ENCODE measurements at regions not wholly inside any gene's neighbourhood (a gene's known extent, or its start where the extent isn't known, plus 50 kb on each side); places are given as distances from the start of the nearest gene placed in this dataset.
"Not testable (repeated sequence)": the region's sequence is repeated elsewhere in the genome, so short reads cannot be mapped to it uniquely, and the experiment has no call there.

DNA sequence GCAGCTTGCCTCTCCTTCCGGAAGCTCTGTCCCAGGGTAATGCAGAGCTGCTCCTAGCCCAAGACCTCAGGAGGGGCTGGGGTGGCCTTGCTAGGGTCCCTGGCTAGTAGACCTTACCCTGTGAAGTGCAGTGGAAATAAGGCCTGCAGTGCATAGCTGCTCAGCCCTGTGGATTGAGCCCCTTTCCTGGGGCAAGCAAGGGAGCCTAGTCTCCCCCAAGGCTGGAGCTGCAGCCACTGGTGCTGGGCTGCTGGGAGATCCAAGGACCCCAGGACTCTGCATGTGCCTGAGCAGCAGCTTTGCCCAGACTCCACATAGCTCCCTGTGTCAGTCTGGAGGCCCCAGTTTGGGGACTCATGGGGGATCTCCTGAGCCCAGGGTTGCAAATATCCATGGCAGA lies 57.9 kb downstream of the FANCF start:
- DNase-seq (ENCODE audit: low spot score), result no peak

DNA sequence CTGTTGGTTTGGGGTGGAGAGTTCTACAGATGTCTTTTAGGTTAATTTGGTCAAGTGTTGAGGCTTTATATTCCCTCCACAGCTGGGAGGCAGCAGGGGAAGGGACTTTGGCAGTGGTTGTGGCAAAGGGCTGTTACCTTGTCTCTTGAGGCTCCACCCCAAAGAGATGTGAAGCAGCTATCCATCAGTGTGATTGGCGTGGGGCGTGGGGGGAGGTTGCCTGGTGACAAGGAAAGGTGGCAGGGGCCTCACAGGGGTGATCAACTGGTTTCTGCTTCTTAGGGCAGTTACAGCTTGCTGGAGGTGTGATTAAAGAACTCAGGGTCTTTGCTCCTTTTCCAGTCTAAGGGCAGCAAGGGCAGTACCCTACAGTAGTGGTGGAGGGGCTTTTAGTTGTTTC lies 59.3 kb downstream of the FANCF start:
- no peak for DNase-seq (ENCODE audit: low spot score)

DNA sequence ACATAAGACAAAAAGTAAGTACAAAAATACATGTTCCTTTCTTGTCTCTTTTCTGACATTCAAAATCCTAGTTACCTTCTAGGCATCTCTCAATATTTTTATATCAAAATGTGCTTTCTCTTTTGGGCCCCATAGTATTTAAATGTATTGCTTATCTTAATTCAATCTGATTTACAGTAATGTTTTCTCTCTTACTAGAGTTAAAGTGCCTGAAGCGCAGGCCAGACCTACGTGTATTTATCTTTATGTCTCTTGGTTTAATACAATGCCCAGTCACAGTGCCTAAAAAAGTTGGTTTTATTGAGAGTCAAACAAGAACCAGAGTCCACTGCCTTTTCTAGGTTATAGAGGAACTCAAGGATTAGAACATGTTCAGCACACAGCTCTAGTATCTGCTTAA lies 64.3 kb downstream of the FANCF start:
- no peak for DNase-seq (ENCODE audit: low spot score)

DNA sequence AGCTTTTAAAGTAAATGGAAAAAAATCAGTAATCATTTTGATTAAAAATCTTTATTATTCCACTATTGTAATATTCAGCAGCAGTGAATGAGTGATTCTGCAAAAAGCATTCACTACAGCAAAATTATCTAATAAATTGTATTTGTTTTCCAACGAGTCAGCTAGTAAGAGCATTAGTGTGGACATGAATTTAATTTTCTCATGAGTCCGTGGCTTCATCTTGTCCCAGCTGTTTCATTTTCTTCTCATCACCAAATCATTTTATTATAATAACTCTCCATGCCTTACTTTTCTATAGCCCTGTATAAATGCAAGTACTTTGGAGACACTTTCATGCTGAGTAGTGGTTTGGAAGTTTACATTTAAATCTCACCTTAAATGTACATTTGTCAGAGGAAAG lies 66.2 kb downstream of the FANCF start:
- DNase-seq (ENCODE audit: low spot score), result no peak

DNA sequence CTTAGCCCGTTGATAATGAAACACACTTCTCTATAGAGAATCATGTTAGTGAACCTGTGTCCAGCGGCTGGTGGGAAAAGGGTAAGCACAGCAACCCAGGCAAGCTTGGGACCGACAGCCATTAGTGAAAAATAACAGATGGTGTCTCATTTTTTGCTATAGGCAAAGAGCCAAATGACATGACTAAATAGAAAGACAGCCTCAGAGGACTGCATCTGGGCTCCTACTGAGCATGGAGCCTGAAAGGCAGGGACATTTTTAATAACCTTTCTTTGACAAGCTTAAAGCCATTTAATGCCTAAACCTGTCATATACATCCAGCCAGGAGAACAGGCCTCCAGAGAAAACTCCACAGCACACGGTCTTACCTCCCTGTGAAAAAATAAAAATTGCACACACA lies 67.0 kb downstream of the FANCF start:
- no peak for DNase-seq (ENCODE audit: low spot score)

DNA sequence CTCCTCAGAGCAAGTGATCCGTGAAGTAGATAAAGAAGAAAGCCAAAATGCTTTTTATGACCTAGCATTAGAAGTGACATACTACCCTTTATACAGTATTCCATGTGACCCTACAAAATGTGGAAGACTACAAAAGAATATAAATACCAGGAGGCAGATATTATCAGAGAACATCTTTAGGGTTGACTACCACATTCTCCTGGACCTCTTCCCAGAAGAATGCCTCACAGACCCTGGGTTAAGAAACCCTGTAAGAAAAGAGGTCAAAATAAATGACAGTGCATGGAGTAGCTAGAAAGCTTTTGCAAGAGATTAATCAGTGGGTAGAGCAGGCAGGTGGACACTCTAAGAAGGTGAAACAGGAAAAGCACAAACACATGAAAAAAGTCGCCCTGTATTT lies 69.2 kb downstream of the FANCF start:
- DNase-seq (ENCODE audit: low spot score), result no peak

DNA sequence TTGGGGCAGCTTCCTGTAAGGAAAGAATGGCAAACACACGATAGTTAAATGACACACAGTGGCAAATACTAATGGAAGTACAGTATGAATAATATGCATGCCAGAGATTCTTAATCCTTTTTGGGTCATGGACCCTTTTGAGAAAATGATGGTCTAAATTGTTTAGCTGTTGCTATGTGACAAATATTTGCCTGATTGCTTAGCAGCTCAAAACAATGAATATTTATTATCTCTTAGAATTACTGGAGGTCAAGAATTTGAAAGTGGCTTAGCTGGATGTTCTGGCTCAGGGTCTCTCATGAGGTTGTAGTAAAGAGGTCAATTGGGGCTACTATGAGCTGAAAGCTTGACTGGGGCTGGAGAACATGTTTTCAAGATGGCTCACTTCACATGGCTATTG lies 69.7 kb downstream of the FANCF start:
- no peak for DNase-seq (ENCODE audit: low spot score)

DNA sequence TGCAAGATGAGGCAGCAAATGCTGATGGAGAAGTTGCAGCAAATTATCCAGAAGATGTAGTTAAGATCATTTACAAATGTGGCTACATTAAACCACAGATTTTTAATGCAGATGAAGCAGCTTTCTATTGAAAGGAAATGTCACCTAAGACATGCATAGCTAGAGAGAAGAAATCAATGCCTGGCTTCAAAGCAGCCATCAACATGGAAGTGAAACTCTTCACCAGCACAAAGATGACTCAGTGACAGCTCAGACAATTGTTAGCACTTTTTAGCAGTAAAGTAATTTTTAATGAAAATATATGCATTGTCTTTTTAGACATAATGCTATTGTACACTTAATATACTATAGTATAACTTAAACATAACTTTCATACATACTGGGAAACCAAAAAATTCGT lies 71.4 kb downstream of the FANCF start:
- no peak for DNase-seq (ENCODE audit: low spot score)

DNA sequence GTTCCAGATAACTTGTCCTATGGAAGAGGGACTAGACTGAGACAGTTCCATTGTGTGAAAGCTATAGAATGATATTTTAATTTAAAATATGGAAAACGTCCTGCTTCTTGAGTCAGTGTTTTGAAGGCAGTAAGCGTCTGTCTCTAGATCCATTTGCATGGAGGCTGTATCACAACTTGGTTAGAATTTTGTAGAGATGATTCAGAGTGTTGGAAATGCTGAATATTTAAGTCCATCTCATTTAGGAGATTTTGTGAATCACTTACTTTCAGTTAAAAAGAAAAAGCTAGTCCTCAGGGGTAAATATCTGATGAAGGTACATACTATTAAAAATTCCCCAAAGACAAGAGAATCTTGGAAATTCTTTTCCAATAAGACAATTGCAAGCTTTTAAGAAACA lies 72.7 kb downstream of the FANCF start:
- no peak for DNase-seq (ENCODE audit: low spot score)

DNA sequence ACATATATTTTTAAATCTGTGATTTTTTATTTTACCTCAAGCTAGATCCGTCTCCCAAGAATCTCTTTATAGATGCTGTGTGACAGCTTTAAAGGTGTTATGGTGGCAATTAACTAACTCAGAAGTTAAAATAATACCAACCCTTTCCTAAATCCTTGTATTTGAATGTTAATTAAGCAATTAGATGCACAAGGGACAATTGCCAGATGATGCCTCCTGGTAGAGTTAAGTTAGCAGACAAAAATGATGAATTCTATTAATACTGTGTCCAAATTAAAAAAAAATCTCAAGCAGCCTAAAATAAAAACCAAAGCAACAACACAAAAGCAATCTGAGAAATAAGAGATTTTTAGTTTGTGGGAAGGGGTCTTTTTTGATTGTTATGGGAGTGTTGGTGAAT lies 78.9 kb downstream of the FANCF start:
- DNase-seq (ENCODE audit: low spot score), result no peak

DNA sequence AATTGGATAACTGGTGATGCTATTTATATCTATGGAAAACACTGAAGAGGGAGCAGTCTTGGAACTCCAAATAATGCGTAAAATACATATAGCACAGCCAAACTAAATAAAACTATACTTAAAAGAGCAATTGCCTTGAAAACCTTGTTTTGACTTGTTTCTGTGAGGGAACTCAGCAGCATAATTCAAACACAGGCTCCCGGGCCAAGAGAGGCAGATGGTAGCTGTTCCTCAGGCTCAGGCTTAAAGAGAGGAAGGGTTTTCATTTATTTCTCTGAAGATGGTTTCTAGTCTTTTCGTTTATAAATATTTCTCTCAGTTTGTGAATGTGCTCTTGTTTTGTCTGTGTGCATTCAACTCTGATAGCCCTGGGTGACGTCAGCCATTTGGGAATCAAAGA lies 82.4 kb downstream of the FANCF start:
- DNase-seq (ENCODE audit: low spot score), result no peak

DNA sequence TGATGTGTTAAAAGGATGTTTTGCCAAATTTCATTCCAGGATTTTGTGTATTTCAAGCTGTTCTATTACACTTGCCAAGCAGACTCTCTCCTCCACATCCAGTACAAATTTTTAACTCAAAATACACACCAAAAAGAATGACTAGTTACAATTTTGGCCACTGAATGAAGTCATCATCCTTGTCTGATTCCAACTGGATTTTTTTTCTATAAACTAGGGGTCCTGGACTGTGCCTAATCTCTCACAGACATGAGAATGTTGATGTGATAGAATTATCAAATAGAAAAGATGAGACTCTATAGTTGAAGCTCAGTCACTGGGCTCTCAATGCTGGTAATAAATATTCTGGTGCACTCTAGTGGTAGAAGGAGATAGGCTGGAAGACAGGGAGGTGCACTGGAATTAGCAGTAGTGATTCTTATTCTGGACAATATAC lies 85.8 kb downstream of the FANCF start:
- peak; percentile 42 for DNase-seq (ENCODE audit: low spot score)

DNA sequence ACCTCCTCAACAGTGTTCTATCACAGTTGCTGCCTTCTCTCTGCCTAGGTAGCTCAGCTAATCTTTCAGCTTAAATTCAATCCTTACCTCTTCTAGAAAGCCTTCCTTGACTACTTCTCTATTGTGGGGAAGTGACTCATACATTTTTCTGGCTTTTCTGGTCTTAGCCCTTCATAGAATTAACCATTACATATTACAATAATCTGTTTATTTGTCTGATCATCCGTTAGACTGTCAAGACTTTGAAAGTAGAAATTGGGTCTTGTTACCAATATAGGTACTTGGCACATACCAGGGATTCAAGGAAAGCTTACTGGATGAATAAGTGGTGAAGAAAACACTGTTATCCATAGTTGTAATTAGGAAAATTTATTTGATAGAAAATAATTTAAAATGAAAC lies 89.6 kb downstream of the FANCF start:
- DNase-seq (ENCODE audit: low spot score), result no peak

DNA sequence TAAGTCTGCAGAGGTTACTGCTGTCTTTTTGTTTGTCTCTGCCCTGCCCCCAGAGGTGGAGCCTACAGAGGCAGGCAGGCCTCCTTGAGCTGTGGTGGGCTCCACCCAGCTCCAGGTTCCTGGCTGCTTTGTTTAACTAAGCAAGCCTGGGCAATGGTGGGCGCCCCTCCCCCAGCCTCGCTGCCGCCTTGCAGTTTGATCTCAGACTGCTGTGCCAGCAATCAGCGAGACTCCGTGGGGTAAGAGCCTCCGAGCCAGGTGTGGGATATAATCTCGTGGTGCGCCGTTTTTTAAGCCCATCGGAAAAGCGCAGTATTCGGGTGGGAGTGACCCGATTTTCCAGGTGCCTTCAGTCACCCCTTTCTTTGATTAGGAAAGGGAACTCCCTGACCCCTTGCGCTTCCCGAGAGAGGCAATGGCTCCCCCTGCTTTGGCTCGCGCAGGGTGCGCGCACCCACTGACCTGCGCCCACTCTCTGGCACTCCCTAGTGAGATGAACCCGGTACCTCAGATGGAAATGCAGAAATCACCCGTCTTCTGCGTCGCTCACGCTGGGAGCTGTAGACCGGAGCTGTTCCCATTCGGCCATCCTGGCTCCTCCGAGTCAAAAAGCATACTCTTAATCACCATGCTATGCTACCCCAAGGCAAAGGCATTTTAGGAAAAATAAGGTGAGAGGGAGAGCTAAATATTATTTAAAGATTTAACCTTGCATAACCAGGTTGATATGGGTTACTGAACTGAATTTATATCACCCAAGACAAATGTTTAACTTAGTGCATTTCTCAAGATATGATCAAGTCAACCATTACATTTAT lies 96.8 kb downstream of the FANCF start:
- DNase-seq (ENCODE audit: low spot score), result not testable (repeated sequence)

DNA sequence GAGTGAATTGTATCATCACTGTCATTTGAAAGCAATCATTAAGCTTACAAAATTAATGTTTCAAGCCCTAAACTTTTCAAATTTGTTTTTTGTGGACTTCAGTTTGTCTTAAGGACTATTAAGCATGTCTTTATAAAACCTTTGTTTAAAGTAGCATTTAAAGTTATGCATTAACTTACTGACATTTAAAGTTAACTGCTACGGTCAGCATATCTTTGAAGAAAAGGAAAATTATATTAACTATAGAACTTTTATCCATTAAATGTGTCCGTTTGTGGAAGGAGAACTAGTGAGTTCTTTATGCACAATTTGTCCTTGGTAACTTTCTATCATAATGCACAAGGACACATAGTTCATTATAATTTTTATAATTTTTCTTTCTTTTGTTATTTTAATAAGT lies 103.4 kb downstream of the FANCF start:
- no peak for DNase-seq (ENCODE audit: low spot score)

DNA sequence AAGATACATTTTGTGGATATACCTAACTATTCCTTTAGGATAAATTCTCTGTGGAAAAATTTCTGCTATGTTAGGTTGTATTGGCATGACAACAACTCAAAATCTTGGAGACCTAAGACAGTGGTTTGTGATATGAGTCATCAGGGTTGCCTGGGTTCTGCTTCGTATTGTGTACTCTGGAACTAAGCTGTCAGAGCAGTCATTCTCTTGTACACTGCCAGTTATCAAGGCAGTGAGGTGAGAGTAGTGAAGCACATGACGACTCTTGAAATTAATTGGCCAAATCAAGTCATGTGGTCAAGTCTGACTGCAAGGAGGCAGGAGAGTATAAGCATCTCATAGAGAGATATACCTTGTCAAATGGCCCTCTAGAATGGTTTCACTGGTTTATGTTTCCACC lies 104.4 kb downstream of the FANCF start:
- peak; percentile 4 for DNase-seq (ENCODE audit: low spot score)

DNA sequence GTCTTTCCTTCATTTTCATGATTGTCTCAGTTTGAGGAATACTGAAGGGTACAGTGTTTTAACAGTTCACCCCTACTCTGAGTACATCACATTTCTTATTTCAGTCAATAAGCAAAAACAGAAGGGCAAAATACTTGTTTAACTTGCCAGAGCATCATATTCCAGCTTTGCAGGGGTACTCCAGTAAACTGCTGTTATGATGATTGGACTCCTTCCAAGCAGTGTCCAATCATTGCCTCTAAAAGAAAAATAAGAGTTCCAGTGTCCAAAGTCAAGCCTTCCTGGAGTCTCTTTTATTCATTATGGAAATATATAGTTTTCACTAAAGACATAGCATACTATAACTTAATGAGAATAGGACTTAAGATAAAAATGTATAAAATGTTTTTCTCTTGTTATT lies 105.1 kb downstream of the FANCF start:
- no peak for DNase-seq (ENCODE audit: low spot score)

DNA sequence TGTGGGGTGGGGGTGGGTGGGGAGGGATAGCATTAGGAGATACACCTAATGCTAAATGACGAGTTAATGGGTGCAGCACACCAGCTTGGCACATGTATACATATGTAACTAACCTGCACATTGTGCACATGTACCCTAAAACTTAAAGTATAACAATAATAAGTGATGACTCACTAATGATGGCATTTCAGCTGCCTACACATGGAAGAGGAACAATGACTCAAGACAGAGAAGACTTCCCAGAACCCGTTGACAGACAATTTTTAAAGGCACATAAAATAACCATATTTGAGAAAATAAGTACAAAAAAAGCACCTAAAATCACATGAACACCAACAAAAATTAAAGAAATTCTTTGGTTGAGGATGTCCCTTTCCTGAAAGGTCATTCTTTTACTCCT lies 107.3 kb downstream of the FANCF start:
- DNase-seq (ENCODE audit: low spot score), result not testable (repeated sequence)

DNA sequence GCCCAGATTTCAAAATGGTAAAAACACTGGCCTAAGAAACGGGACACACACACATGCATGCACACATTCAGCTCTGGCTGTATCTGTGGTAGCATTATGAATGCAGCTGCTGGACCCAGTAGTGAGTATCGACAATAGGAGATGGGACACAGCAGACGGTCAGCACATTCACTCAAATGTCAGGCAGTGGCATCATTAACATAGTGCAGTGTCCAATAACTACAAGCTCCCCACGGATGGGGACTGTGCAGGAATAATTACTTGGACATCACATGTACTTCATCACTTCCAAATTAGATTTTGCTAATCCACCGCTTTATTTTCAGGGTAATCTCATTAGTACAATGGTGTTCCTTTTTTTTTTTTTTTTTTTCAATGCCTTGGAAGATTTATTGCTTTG lies 109.5 kb downstream of the FANCF start:
- no peak for DNase-seq (ENCODE audit: low spot score)

DNA sequence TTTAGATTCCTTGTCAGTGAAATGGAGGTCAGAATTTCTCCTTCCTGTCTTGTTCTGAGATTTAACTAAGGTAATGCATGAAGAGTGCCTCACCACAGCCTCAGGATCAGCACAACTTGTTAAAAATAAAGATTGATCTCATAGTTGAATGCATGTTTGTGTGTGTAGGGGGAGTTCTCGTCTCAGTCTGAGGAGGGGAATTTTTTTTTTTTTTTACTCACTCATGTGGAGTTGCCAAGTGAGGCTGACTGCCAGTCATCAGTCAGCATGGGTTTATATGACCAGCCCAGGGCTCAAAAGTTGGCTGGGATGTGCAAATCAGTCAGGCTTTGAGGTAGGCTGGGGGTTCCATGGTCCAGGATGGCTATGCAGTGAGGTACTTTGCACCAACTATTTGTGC lies 113.2 kb downstream of the FANCF start:
- no peak for DNase-seq (ENCODE audit: low spot score)

DNA sequence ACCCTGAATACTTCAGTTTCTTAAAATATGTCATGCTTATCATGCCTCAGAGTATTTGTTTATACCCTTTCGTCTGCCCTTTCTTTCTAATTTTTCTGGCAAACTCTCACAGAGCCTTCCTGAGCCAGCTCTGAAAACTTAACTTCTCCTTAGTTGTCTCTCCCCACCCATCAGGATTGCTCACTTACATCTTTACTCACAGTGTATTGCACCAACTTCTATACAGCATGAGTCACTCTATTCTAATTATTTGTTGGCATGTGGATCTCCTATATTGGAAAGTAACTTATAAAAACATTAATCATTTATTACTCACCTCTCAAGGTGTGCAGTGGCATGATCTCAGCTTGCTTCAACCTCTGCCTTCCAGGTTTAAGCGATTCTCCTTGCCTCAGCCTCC lies 114.9 kb downstream of the FANCF start:
- DNase-seq (ENCODE audit: low spot score), result peak; percentile 14

DNA sequence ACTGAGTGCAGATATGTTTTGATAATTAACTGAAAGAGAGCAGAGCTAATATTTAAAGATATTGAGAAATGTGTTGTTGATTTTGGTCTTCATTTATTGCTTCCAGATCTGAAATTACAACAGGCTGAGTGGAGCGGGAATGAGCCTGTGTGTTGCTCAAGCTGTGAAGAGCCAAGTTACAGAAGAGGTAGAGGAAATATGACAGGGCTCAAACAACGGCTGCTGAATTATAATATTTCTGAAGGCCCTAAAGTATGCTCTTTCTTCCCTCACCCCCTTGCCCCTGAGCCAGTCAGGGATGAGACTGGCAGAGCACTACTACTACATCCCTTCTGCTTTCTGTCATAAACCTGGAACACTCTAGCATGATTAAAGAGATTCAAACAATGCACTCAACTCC lies 115.6 kb downstream of the FANCF start:
- DNase-seq (ENCODE audit: low spot score), result no peak

DNA sequence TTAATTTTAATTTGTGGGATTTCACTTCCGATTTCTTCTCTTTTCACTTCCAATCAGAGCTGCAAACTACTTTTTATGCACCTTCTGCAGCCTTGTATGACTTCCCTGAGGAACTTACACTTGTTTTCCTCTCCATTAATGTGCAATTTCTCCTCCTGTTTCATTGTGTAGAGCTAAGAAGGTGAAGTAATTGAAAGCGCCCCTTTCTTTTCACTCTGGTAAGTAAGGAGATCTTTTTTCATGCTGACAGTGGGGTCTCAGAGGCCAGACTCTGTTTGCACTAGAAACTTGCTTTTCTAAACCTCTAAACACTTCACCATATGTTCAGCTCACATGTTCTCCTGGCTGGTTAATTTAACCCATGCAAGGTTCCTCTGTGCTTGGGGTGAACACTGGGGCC lies 117.0 kb downstream of the FANCF start:
- no peak for DNase-seq (ENCODE audit: low spot score)

DNA sequence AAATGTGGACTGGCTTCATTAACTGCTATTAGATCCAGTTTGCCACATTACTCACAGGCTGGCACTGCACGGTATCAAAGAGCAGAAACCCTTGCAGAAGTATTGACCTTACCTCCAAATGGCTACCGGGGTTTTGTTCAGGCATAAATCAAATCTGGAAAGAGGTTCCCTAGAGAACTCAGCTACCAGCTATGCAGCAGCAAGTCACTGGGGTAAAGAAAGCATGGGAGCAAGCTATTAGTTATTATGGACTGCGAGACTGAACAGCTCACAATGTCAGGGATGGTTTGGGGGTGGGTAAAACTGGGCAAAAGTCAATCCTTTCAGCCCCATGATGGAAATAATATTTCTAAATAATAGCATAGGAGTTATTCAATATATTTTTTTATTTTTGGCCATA lies 128.1 kb downstream of the FANCF start:
- no peak for DNase-seq (ENCODE audit: low spot score)

Measured in AG08395 (cell line).